ENCODE measurements at regions not wholly inside any gene's neighbourhood (a gene's known extent, or its start where the extent isn't known, plus 50 kb on each side); places are given as distances from the start of the nearest gene placed in this dataset.

- TF ChIP-seq CTCF (IDR thresholded peaks at IDR 0.05; ENCODE audit: insufficient read depth, low read length) (no peak), REST (IDR thresholded peaks at IDR 0.05; ENCODE audit: insufficient replicate concordance, low read depth) (no peak), SPI1 (IDR thresholded peaks at IDR 0.05; ENCODE audit: borderline replicate concordance, low read depth) (no peak), GABPA (IDR thresholded peaks at IDR 0.05; ENCODE audit: low read depth) (no peak), POLR2AphosphoS5 (IDR thresholded peaks at IDR 0.05; ENCODE audit: low read depth) (no peak)
- no peak for DNase-seq (ENCODE audit: low read depth in 1 of 2, low spot score in 1 of 2)
- Histone ChIP-seq H3K4me3 (replicated peaks; ENCODE audit: insufficient read depth, low read length) (no peak overlapping the region), H3K27me3 (ENCODE audit: insufficient read depth, poor library complexity, severe bottlenecking) (no peaks in the 10 kb centered on the region), H3K27ac (replicated peaks) (no peak overlapping the region)
Observed at GRCh38 chr3:182603501-182603900, 189.8 kb upstream of the ATP11B start.

GRCh38 chr3:182605882-182606611 is 187.3 kb upstream of the ATP11B start:
- Histone ChIP-seq H3K27ac (replicated peaks) (no peak overlapping the region), H3K27me3 (ENCODE audit: insufficient read depth, poor library complexity, severe bottlenecking) (peaks cover 2% of the 10 kb centered on the region), H3K4me3 (replicated peaks; ENCODE audit: insufficient read depth, low read length) (no peak overlapping the region)
- DNase-seq (ENCODE audit: low read depth in 1 of 2, low spot score in 1 of 2) = no peak
- TF ChIP-seq POLR2AphosphoS5 (IDR thresholded peaks at IDR 0.05; ENCODE audit: low read depth) (no peak), REST (IDR thresholded peaks at IDR 0.05; ENCODE audit: insufficient replicate concordance, low read depth) (no peak), GABPA (IDR thresholded peaks at IDR 0.05; ENCODE audit: low read depth) (no peak)

GRCh38 chr3:182606905-182607504 is 186.3 kb upstream of the ATP11B start:
- H3K4me3 ChIP-seq (replicated peaks; ENCODE audit: insufficient read depth, low read length) = no peak overlapping the region
- H3K27ac ChIP-seq (replicated peaks) = no peak overlapping the region
- no peak for TF ChIP-seq POLR2AphosphoS5 (IDR thresholded peaks at IDR 0.05; ENCODE audit: low read depth)
- TF ChIP-seq SPI1 (IDR thresholded peaks at IDR 0.05; ENCODE audit: borderline replicate concordance, low read depth) = no peak
- no peak for TF ChIP-seq REST (IDR thresholded peaks at IDR 0.05; ENCODE audit: insufficient replicate concordance, low read depth)
- TF ChIP-seq GABPA (IDR thresholded peaks at IDR 0.05; ENCODE audit: low read depth) = no peak
- TF ChIP-seq CTCF (IDR thresholded peaks at IDR 0.05; ENCODE audit: insufficient read depth, low read length) = no peak
- H3K27me3 ChIP-seq (ENCODE audit: insufficient read depth, poor library complexity, severe bottlenecking) = peaks cover 2% of the 10 kb centered on the region
- no peak for DNase-seq (ENCODE audit: low read depth in 1 of 2, low spot score in 1 of 2)

Measured in HL-60 (cell line).